GM11168 (cell line): ENCODE measurements at regions not wholly inside any gene's neighbourhood (a gene's known extent, or its start where the extent isn't known, plus 50 kb on each side); places are given as distances from the start of the nearest gene placed in this dataset.
"Not testable (repeated sequence)": the region's sequence is repeated elsewhere in the genome, so short reads cannot be mapped to it uniquely, and the experiment has no call there.

Experiments used
- in situ Hi-C: fragments of 300-500 bp; cut with MboI; formaldehyde crosslinking; loops from one replicate; pipeline ENCODE4 v1.12.0; 2022; ENCODE audit warnings: low sequenced_read_pairs; ENCODE audit not compliant: unreplicated experiment

GRCh38 chr10:3634646-3635045, 150.4 kb downstream of the KLF6 start:
- in situ Hi-C loops, result not testable (repeated sequence)

GRCh38 chr10:3631701-3632330, 153.2 kb downstream of the KLF6 start:
- in situ Hi-C loops, result no loop called here

- in situ Hi-C loops, result no loop called here
Measured at GRCh38 chr10:3631291-3631690, 153.7 kb downstream of the KLF6 start.

- in situ Hi-C loops, result no loop called here
Measured at GRCh38 chr10:3625959-3626751, 158.9 kb downstream of the KLF6 start.

GRCh38 chr10:3624367-3624766, 160.6 kb downstream of the KLF6 start:
- in situ Hi-C loops, result no loop called here

GRCh38 chr10:3623746-3624145, 161.3 kb downstream of the KLF6 start:
- in situ Hi-C loops, result no loop called here

- in situ Hi-C loops, result no loop called here
Measured at GRCh38 chr10:3622845-3623621, 162.0 kb downstream of the KLF6 start.

- in situ Hi-C loops, result no loop called here
Measured at GRCh38 chr10:3622427-3622826, 162.6 kb downstream of the KLF6 start.

GRCh38 chr10:3620818-3621217, 164.2 kb downstream of the KLF6 start:
- in situ Hi-C loops, result no loop called here

GRCh38 chr10:3619241-3619640, 165.8 kb downstream of the KLF6 start:
- in situ Hi-C loops, result no loop called here

- in situ Hi-C loops, result no loop called here
Measured at GRCh38 chr10:3616880-3617279, 168.1 kb downstream of the KLF6 start.

- in situ Hi-C loops, result no loop called here
Measured at GRCh38 chr10:3613318-3613717, 171.7 kb downstream of the KLF6 start.

- in situ Hi-C loops, result no loop called here
Measured at GRCh38 chr10:3612183-3613001, 172.6 kb downstream of the KLF6 start.

- in situ Hi-C loops, result loop anchor here (5.0 kb wide), 1 partner anchor 109 kb away; no protein-coding TSS in a partner anchor
Measured at GRCh38 chr10:3606309-3606708, 178.7 kb downstream of the KLF6 start.

GRCh38 chr10:3605882-3606281, 179.1 kb downstream of the KLF6 start:
- in situ Hi-C loops, result loop anchor here (5.0 kb wide), 1 partner anchor 109 kb away; no protein-coding TSS in a partner anchor

- in situ Hi-C loops, result no loop called here
Measured at GRCh38 chr10:3595736-3596135, 189.3 kb downstream of the KLF6 start.

- in situ Hi-C loops, result no loop called here
Measured at GRCh38 chr10:3593611-3594010, 191.4 kb downstream of the KLF6 start.

GRCh38 chr10:3592424-3592823, 192.6 kb downstream of the KLF6 start:
- in situ Hi-C loops, result no loop called here

GRCh38 chr10:3588816-3589215, 196.2 kb downstream of the KLF6 start:
- in situ Hi-C loops, result no loop called here

GRCh38 chr10:3588346-3588745, 196.7 kb downstream of the KLF6 start:
- in situ Hi-C loops, result no loop called here
